ENCODE measurements at regions not wholly inside any gene's neighbourhood (a gene's known extent, or its start where the extent isn't known, plus 50 kb on each side); places are given as distances from the start of the nearest gene placed in this dataset.

DNA sequence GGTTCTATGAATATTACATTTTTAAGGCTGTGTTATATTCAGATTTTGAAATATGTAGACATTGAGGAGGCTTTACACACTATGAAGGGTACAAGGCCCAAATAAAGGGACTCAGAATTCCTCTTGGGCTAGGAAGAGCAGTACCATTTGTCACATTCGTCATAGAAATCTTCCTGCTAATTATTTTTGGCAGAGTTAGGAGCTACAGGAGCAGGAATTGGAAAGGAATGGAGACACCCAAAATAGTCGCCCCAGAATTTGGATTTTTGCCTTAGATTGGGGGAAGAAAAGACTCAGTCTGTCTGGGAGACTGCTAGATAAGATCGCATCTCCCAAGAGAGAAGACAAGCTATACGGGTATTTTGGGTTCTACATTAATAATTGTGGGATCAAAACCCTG, 176.4 kb upstream of the DACH1 start:
- Mint-ChIP-seq H3K4me3 (ENCODE audit: unreplicated experiment) (no peak overlapping the region), H3K4me1 (ENCODE audit: insufficient read depth, unreplicated experiment) (no peaks in the 10 kb centered on the region), H3K27me3 (ENCODE audit: insufficient read depth, unreplicated experiment) (no peaks in the 10 kb centered on the region), H3K36me3 (ENCODE audit: insufficient read depth, unreplicated experiment) (no peaks in the 10 kb centered on the region), H3K9me3 (ENCODE audit: unreplicated experiment) (no peaks in the 10 kb centered on the region), H3K27ac (ENCODE audit: low read depth, unreplicated experiment) (no peak overlapping the region)
- ChIA-PET POLR2A (no interaction called here), CTCF (no interaction called here)
- TF ChIP-seq, protein P1, sequence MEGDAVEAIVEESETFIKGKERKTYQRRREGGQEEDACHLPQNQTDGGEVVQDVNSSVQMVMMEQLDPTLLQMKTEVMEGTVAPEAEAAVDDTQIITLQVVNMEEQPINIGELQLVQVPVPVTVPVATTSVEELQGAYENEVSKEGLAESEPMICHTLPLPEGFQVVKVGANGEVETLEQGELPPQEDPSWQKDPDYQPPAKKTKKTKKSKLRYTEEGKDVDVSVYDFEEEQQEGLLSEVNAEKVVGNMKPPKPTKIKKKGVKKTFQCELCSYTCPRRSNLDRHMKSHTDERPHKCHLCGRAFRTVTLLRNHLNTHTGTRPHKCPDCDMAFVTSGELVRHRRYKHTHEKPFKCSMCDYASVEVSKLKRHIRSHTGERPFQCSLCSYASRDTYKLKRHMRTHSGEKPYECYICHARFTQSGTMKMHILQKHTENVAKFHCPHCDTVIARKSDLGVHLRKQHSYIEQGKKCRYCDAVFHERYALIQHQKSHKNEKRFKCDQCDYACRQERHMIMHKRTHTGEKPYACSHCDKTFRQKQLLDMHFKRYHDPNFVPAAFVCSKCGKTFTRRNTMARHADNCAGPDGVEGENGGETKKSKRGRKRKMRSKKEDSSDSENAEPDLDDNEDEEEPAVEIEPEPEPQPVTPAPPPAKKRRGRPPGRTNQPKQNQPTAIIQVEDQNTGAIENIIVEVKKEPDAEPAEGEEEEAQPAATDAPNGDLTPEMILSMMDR (IDR thresholded peaks at IDR 0.05; ENCODE audit: unreplicated experiment): no peak
- DNase-seq (ENCODE audit: unreplicated experiment): no peak
- no TSS peak for BruUV-seq (replicated peaks)
- intact Hi-C loops (cut with micrococcal nuclease): no loop called here

DNA sequence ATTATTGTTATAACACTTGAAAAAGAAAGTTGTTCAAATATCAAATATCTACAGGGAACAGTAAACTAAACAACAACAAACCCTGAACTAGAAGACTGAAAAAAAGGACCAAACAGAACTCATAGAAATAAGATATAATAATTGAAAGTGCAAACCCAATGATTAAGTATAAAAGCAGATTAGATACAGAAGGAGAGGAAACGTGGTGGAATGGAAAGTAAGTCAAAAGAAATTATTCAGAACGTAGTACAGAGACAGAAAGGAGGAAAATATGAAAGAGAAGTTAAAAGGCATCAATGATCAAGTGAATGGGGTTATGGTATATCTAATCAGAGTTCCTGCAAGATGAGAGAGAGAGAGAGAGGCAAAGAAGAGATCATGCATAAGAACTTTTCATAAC, 174.2 kb upstream of the DACH1 start:
- Mint-ChIP-seq H3K4me1 (ENCODE audit: insufficient read depth, unreplicated experiment) (no peaks in the 10 kb centered on the region), H3K36me3 (ENCODE audit: insufficient read depth, unreplicated experiment) (no peaks in the 10 kb centered on the region), H3K9me3 (ENCODE audit: unreplicated experiment) (no peaks in the 10 kb centered on the region), H3K27me3 (ENCODE audit: insufficient read depth, unreplicated experiment) (no peaks in the 10 kb centered on the region), H3K4me3 (ENCODE audit: unreplicated experiment) (no peak overlapping the region), H3K27ac (ENCODE audit: low read depth, unreplicated experiment) (no peak overlapping the region)
- TF ChIP-seq, protein P1 (IDR thresholded peaks at IDR 0.05; ENCODE audit: unreplicated experiment): no peak
- no peak for DNase-seq (ENCODE audit: unreplicated experiment)
- intact Hi-C loops (cut with micrococcal nuclease): no loop called here
- POLR2A ChIA-PET: interaction anchor here (0.6 kb wide), 1 partner anchor 35 kb away, joined by 3 read pairs; no protein-coding TSS in a partner anchor
- BruUV-seq (replicated peaks): no TSS peak
- CTCF ChIA-PET: no interaction called here

DNA sequence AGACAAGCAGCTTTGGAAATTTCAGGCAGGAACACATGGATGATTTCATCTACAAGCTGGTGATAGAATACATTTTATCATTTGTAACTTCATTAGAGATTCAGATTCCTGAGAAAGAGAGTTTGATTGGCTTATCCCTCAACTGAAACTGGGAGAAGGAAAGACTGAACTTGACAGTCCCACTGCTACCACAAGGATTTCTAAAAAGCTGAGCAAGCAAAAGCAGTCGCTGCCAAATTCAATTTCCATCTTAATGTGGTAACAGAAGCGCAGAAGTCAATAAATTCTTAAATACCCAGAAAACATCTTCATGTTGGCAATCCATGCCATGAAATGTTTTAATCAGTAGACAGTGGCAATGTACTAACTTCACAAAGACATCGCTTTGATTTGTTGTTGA, 172.1 kb upstream of the DACH1 start:
- no peaks in the 10 kb centered on the region for H3K9me3 Mint-ChIP-seq (ENCODE audit: unreplicated experiment)
- no peaks in the 10 kb centered on the region for H3K36me3 Mint-ChIP-seq (ENCODE audit: insufficient read depth, unreplicated experiment)
- no peak overlapping the region for H3K4me3 Mint-ChIP-seq (ENCODE audit: unreplicated experiment)
- intact Hi-C loops (cut with micrococcal nuclease): no loop called here
- BruUV-seq (replicated peaks): no TSS peak
- no peaks in the 10 kb centered on the region for H3K4me1 Mint-ChIP-seq (ENCODE audit: insufficient read depth, unreplicated experiment)
- TF ChIP-seq, protein P1 (IDR thresholded peaks at IDR 0.05; ENCODE audit: unreplicated experiment): no peak
- ChIA-PET POLR2A (no interaction called here), CTCF (no interaction called here)
- DNase-seq (ENCODE audit: unreplicated experiment): no peak
- no peak overlapping the region for H3K27ac Mint-ChIP-seq (ENCODE audit: low read depth, unreplicated experiment)
- no peaks in the 10 kb centered on the region for H3K27me3 Mint-ChIP-seq (ENCODE audit: insufficient read depth, unreplicated experiment)

DNA sequence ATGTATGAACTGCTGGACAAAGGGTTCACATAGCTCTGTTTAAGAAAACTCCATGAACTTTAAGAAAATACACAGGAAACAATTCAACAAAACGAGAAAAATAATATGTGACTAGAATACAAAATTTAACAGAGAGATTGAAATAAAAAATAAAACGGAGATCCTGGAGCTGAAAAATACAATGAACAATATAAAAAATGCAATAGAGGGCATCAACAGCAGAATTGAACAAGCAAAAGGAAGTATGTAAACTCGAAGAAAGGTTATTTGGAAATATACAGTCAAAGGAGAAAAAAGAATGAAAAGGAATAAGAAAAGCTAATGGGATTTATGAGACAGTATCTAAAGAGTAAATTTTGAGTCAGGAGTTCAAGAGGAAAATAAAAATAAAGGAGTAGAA, 163.0 kb upstream of the DACH1 start:
- no peak for DNase-seq (ENCODE audit: unreplicated experiment)
- ChIA-PET POLR2A (no interaction called here), CTCF (no interaction called here)
- TF ChIP-seq, protein P1 (IDR thresholded peaks at IDR 0.05; ENCODE audit: unreplicated experiment): no peak
- Mint-ChIP-seq H3K27me3 (ENCODE audit: insufficient read depth, unreplicated experiment) (peaks cover 10% of the 10 kb centered on the region), H3K4me1 (ENCODE audit: insufficient read depth, unreplicated experiment) (no peaks in the 10 kb centered on the region), H3K27ac (ENCODE audit: low read depth, unreplicated experiment) (no peak overlapping the region), H3K9me3 (ENCODE audit: unreplicated experiment) (no peaks in the 10 kb centered on the region), H3K4me3 (ENCODE audit: unreplicated experiment) (no peak overlapping the region), H3K36me3 (ENCODE audit: insufficient read depth, unreplicated experiment) (no peaks in the 10 kb centered on the region)
- BruUV-seq (replicated peaks): no TSS peak
- intact Hi-C loops (cut with micrococcal nuclease): no loop called here

Measured in MCF 10A (cell line).